ENCODE measurements at regions not wholly inside any gene's neighbourhood (a gene's known extent, or its start where the extent isn't known, plus 50 kb on each side); places are given as distances from the start of the nearest gene placed in this dataset.

DNA sequence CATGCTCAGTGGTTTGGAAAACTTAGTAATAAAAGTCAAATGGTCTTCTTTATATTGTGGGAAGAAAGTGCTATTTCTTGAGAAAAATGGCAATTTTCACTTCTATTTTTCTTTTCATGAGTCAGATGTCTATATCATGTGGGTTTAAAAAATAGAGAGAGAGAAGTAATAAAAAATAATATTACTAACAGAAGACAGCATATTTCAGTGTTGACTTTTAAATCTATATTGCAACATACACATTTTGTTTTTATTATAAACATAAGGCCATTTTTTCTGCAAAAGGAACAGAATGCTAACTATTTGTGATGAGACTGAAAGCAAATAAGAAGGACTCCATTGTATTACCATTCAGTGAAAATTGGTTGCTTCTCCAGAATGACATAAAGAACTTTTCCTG lies 135.1 kb upstream of the CNR1 start:
- TF ChIP-seq, protein P1, sequence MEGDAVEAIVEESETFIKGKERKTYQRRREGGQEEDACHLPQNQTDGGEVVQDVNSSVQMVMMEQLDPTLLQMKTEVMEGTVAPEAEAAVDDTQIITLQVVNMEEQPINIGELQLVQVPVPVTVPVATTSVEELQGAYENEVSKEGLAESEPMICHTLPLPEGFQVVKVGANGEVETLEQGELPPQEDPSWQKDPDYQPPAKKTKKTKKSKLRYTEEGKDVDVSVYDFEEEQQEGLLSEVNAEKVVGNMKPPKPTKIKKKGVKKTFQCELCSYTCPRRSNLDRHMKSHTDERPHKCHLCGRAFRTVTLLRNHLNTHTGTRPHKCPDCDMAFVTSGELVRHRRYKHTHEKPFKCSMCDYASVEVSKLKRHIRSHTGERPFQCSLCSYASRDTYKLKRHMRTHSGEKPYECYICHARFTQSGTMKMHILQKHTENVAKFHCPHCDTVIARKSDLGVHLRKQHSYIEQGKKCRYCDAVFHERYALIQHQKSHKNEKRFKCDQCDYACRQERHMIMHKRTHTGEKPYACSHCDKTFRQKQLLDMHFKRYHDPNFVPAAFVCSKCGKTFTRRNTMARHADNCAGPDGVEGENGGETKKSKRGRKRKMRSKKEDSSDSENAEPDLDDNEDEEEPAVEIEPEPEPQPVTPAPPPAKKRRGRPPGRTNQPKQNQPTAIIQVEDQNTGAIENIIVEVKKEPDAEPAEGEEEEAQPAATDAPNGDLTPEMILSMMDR (IDR thresholded peaks at IDR 0.05; ENCODE audit: insufficient read depth, low read length), result no peak
- TF ChIP-seq POLR2AphosphoS5 (IDR thresholded peaks at IDR 0.05; ENCODE audit: low read depth), result no peak
- TF ChIP-seq, protein P2, sequence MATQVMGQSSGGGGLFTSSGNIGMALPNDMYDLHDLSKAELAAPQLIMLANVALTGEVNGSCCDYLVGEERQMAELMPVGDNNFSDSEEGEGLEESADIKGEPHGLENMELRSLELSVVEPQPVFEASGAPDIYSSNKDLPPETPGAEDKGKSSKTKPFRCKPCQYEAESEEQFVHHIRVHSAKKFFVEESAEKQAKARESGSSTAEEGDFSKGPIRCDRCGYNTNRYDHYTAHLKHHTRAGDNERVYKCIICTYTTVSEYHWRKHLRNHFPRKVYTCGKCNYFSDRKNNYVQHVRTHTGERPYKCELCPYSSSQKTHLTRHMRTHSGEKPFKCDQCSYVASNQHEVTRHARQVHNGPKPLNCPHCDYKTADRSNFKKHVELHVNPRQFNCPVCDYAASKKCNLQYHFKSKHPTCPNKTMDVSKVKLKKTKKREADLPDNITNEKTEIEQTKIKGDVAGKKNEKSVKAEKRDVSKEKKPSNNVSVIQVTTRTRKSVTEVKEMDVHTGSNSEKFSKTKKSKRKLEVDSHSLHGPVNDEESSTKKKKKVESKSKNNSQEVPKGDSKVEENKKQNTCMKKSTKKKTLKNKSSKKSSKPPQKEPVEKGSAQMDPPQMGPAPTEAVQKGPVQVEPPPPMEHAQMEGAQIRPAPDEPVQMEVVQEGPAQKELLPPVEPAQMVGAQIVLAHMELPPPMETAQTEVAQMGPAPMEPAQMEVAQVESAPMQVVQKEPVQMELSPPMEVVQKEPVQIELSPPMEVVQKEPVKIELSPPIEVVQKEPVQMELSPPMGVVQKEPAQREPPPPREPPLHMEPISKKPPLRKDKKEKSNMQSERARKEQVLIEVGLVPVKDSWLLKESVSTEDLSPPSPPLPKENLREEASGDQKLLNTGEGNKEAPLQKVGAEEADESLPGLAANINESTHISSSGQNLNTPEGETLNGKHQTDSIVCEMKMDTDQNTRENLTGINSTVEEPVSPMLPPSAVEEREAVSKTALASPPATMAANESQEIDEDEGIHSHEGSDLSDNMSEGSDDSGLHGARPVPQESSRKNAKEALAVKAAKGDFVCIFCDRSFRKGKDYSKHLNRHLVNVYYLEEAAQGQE (IDR thresholded peaks at IDR 0.05; ENCODE audit: insufficient replicate concordance, low read depth), result no peak
- TF ChIP-seq GABPA (IDR thresholded peaks at IDR 0.05; ENCODE audit: low read depth), result no peak
